SK-N-MC (cell line): ENCODE measurements at regions not wholly inside any gene's neighbourhood (a gene's known extent, or its start where the extent isn't known, plus 50 kb on each side); places are given as distances from the start of the nearest gene placed in this dataset.

ENCODE experiments used
- EZH2 ChIP-seq: fragments of 200-600 bp; sonication (generic); IDR thresholded peaks from one replicate; pipeline ENCODE4 v1.6.1; 2017; ENCODE audit warnings: antibody characterized with exemption
- FOXP2 ChIP-seq: optimal IDR thresholded peaks from 2 replicates; pipeline ENCODE3; 2011; ENCODE audit warnings: mild to moderate bottlenecking, moderate library complexity; ENCODE audit not compliant: insufficient read depth; ENCODE audit errors: extremely low read length, control extremely low read depth
- POLR2AphosphoS5 ChIP-seq: IDR thresholded peaks from 2 replicates; pipeline ENCODE4 v1.6.1; 2012; ENCODE audit warnings: mild to moderate bottlenecking, low read depth, low read length, borderline replicate concordance

DNA sequence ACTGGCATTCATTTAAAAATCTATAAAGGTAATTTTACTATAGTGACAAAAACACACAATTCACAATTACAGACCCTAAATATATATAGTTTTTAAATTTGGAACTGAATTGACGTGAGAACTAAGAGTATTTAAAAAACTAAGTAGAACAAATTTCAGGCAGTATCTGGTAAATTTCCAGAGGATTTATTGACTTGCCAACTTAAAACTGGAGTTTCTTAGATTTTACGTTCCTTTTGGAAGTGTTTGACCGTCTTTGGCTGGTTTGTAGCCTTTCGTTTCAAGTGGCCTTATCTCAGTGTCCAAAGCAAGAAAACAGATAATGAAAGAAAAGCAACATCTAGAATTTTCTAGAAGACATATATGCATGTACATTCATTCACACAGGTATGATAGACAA, 234.4 kb upstream of the VLDLR start:
- TF ChIP-seq EZH2 (no peak), POLR2AphosphoS5 (no peak), FOXP2 (no peak)
